IMR-90 (cell line): ENCODE measurements at regions not wholly inside any gene's neighbourhood (a gene's known extent, or its start where the extent isn't known, plus 50 kb on each side); places are given as distances from the start of the nearest gene placed in this dataset.

Experiments
- ATAC-seq: fragments of 200-7000 bp; cut with Tn5 transposase; 2 replicates; pipeline ENCODE4 v1.9.1; 2020; ENCODE audit warnings: low read depth, mild to moderate bottlenecking, moderate library complexity
- BruUV-seq: library from RNA; stranded (reverse); fragments of 400-500 nt; replicated peaks from 2 replicates; lab custom pipeline; 2021; lab: Mats Ljungman, UMichigan
- CTCF ChIA-PET: fragments of 300-600 bp; formaldehyde crosslinking; extraction: SDS; loops from one replicate; lab custom pipeline; 2021; ENCODE audit warnings: antibody characterized with exemption; lab: Yijun Ruan, JAX
- POLR2A ChIA-PET: fragments of 300-600 bp; sonication (Branson Sonifier 250); formaldehyde crosslinking; loops from one replicate; lab custom pipeline; 2022; ENCODE audit warnings: antibody characterized with exemption; ENCODE audit not compliant: unreplicated experiment; lab: Charles Lee
- DNase-seq: peaks from one replicate; pipeline ENCODE4 v3.0.0; 2013
- H2AFZ ChIP-seq: replicated peaks from 2 replicates; pipeline ENCODE3; 2013; ENCODE audit warnings: low read length, mild to moderate bottlenecking; ENCODE audit not compliant: poor library complexity
- H2AK5ac ChIP-seq: 2 replicates; pipeline ENCODE4 v1.6.1; 2013; ENCODE audit warnings: low read depth, low read length, inconsistent platforms
- H2AK9ac ChIP-seq: replicated peaks from 2 replicates; pipeline ENCODE3; 2013; ENCODE audit warnings: mild to moderate bottlenecking, low read depth, low read length, moderate library complexity; ENCODE audit not compliant: poor library complexity
- H2BK120ac ChIP-seq: 2 replicates; pipeline ENCODE4 v1.6.1; 2013; ENCODE audit warnings: low read depth, low read length, inconsistent platforms
- H2BK15ac ChIP-seq: 3 replicates; pipeline ENCODE4 v1.6.1; 2013; ENCODE audit warnings: low read depth, low read length, inconsistent platforms
- H2BK20ac ChIP-seq: 2 replicates; pipeline ENCODE4 v1.6.1; 2013; ENCODE audit warnings: low read depth, mild to moderate bottlenecking, inconsistent platforms, low read length, moderate library complexity
- H2BK5ac ChIP-seq: 2 replicates; pipeline ENCODE4 v1.6.1; 2013; ENCODE audit warnings: mild to moderate bottlenecking, low read depth, low read length, inconsistent platforms; ENCODE audit not compliant: poor library complexity, severe bottlenecking
- H3K14ac ChIP-seq: replicated peaks from 2 replicates; pipeline ENCODE4 v1.6.1; 2013; ENCODE audit warnings: low read depth, low read length, inconsistent platforms
- H3K18ac ChIP-seq: 2 replicates; pipeline ENCODE4 v1.6.1; 2013; ENCODE audit warnings: low read depth, low read length, control low read depth
- H3K23ac ChIP-seq: 2 replicates; pipeline ENCODE4 v1.6.1; 2013; ENCODE audit warnings: low read depth, low read length, inconsistent platforms
- H3K27ac ChIP-seq: 2 replicates; pipeline ENCODE4 v1.5.1; 2013; ENCODE audit warnings: mild to moderate bottlenecking, control low read depth, low read length; ENCODE audit not compliant: insufficient read depth
- H3K27me3 ChIP-seq: 2 replicates; pipeline ENCODE4 v1.6.1; 2013; ENCODE audit warnings: low read length; ENCODE audit not compliant: control insufficient read depth, insufficient read depth
- H3K36me3 ChIP-seq: 2 replicates; pipeline ENCODE4 v1.6.1; 2013; ENCODE audit warnings: low read length, mixed read lengths; ENCODE audit not compliant: control insufficient read depth, insufficient read depth
- H3K4ac ChIP-seq: 2 replicates; pipeline ENCODE4 v1.6.1; 2013; ENCODE audit warnings: low read depth, low read length, inconsistent platforms
- H3K4me1 ChIP-seq: 2 replicates; pipeline ENCODE4 v1.6.1; 2013; ENCODE audit warnings: low read length, mixed read lengths; ENCODE audit not compliant: control insufficient read depth, insufficient read depth
- H3K4me2 ChIP-seq: 2 replicates; pipeline ENCODE4 v1.6.1; 2013; ENCODE audit warnings: low read depth, mild to moderate bottlenecking, control low read depth, low read length, moderate library complexity
- H3K4me3 ChIP-seq: 2 replicates; pipeline ENCODE4 v1.5.1; 2013; ENCODE audit warnings: low read depth, mild to moderate bottlenecking, control low read depth, low read length, moderate library complexity; ENCODE audit not compliant: insufficient read depth
- H3K56ac ChIP-seq: 2 replicates; pipeline ENCODE4 v1.6.1; 2013; ENCODE audit warnings: low read length, inconsistent platforms; ENCODE audit not compliant: insufficient read depth; ENCODE audit errors: extremely low read depth
- H3K79me1 ChIP-seq, 2 experiments: 2 replicates each; pipeline ENCODE4 v1.6.1; 2013; ENCODE audit warnings: low read length in 2 of 2, inconsistent platforms in 1 of 2, low read depth in 1 of 2
- H3K9ac ChIP-seq: 2 replicates; pipeline ENCODE4 v1.6.1; 2013; ENCODE audit warnings: low read depth, low read length, control low read depth
- H3K9me1 ChIP-seq: 2 replicates; pipeline ENCODE4 v1.6.1; 2013; ENCODE audit warnings: low read length, inconsistent platforms; ENCODE audit not compliant: insufficient read depth
- H3K9me3 ChIP-seq: 2 replicates; pipeline ENCODE4 v1.6.1; 2013; ENCODE audit warnings: low read length; ENCODE audit not compliant: control insufficient read depth, insufficient read depth
- H4K20me1 ChIP-seq: 2 replicates; pipeline ENCODE4 v1.6.1; 2013; ENCODE audit warnings: low read length, inconsistent platforms; ENCODE audit not compliant: insufficient read depth
- H4K5ac ChIP-seq: 2 replicates; pipeline ENCODE4 v1.6.1; 2013; ENCODE audit warnings: mild to moderate bottlenecking, low read depth, low read length, control low read depth
- H4K8ac ChIP-seq, 2 experiments: 2 replicates each; pipeline ENCODE4 v1.6.1; 2013; ENCODE audit warnings: low read depth in 2 of 2, low read length in 2 of 2, control low read depth in 1 of 2, inconsistent platforms in 1 of 2
- H4K91ac ChIP-seq: 2 replicates; pipeline ENCODE4 v1.6.1; 2013; ENCODE audit warnings: low read depth, low read length, inconsistent platforms; ENCODE audit not compliant: insufficient read depth
- BHLHE40 ChIP-seq: fragments of 150-350 bp; IDR thresholded peaks from 2 replicates; pipeline ENCODE4 v1.6.1; 2016; ENCODE audit warnings: mild to moderate bottlenecking, low read depth, low read length
- CEBPB ChIP-seq: IDR thresholded peaks from 2 replicates; pipeline ENCODE4 v1.6.1; 2012; ENCODE audit warnings: low read depth, low read length, improper control_type of control experiment
- FOS ChIP-seq: fragments of 150-350 bp; IDR thresholded peaks from 2 replicates; pipeline ENCODE4 v1.6.1; 2016; ENCODE audit warnings: low read depth, low read length
- MXI1 ChIP-seq: IDR thresholded peaks from 2 replicates; pipeline ENCODE4 v1.6.1; 2012; ENCODE audit warnings: low read depth, mild to moderate bottlenecking, low read length, moderate library complexity, borderline replicate concordance
- RAD21 ChIP-seq: IDR thresholded peaks from 2 replicates; pipeline ENCODE4 v1.6.1; 2012; ENCODE audit warnings: low read length, improper control_type of control experiment
- USF2 ChIP-seq: fragments of 150-350 bp; IDR thresholded peaks from 2 replicates; pipeline ENCODE4 v1.6.1; 2017; ENCODE audit warnings: mild to moderate bottlenecking, antibody characterized with exemption, low read length, low read depth
- WGBS, 2 experiments: methylation state at CpG; one replicate each; pipeline versions ENCODE4 v1.1.5 to v1.1.7; 2013; ENCODE audit warnings: missing lambda C conversion rate in 2 of 2; ENCODE audit not compliant: insufficient read length in 1 of 2; ENCODE audit errors: extremely low coverage in 2 of 2; 5-methylcytosine and 5-hydroxymethylcytosine counted together
- dilution Hi-C: fragments of 300-500 bp; cut with HindIII; formaldehyde crosslinking; loops from one replicate; pipeline ENCODE4 v1.14.3; 2018; ENCODE audit warnings: low sequenced_read_pairs; ENCODE audit not compliant: unreplicated experiment
- in situ Hi-C: fragments of 300-500 bp; cut with MboI; formaldehyde crosslinking; loops from 3 replicates; pipeline ENCODE4 v1.14.3; 2019; ENCODE audit warnings: low sequenced_read_pairs, inconsistent platforms, mixed read lengths
- intact Hi-C: fragments of 100-400 bp; cut with micrococcal nuclease; formaldehyde crosslinking; loops from 2 replicates; pipeline ENCODE4 v1.10.0; 2022

- intact Hi-C loops, result loop anchor here (2.0 kb wide), 1 partner anchor 14 kb away; no protein-coding TSS in a partner anchor
- POLR2A ChIA-PET, result interaction anchor here (0.6 kb wide), 1 partner anchor 336 kb away, joined by 5 read pairs; the partner anchor contains the start of gene DAB2
Measured at GRCh38 chr5:39760385-39761198, 335.8 kb upstream of the DAB2 start.

More at GRCh38 chr5:39760385-39761198, 335.8 kb upstream of the DAB2 start:
- ATAC-seq (peak; percentile 84), DNase-seq (peak; percentile 94)
- Histone ChIP-seq H3K4ac (peak overlapping the region; percentile 64), H4K8ac (peak overlapping the region in 1 of 2 experiments; percentile 84; a peak in 2 of 4 replicates), H3K9ac (0 out of 2 replicates have a peak overlapping the region, but pooled peaks have one; percentile 30), H3K4me2 (peak overlapping the region; percentile 71), H3K36me3 (no peaks in the 10 kb centered on the region), H3K79me1 (no peaks in the 10 kb centered on the region), H3K9me1 (peaks cover 6% of the 10 kb centered on the region; the same call in 1 of the 2 replicates), H2BK5ac (peak overlapping the region; percentile 95), H3K18ac (peak overlapping the region; percentile 98), H3K14ac (peak overlapping the region; percentile 47), H3K27me3 (no peaks in the 10 kb centered on the region), H4K20me1 (no peaks in the 10 kb centered on the region), H2AK9ac (no peak overlapping the region), H4K5ac (peak overlapping the region; percentile 38), H3K56ac (peak overlapping the region; percentile 64; the same call in 1 of the 2 replicates), H3K27ac (peak overlapping the region; percentile 80; the same call in 1 of the 2 replicates), H4K91ac (peak overlapping the region; percentile 51; the same call in 1 of the 2 replicates), H2BK20ac (peak overlapping the region; percentile 69), H2BK15ac (peak overlapping the region; percentile 51; the same call in 1 of the 3 replicates), H3K9me3 (no peaks in the 10 kb centered on the region), H3K4me3 (no peak overlapping the region), H2AFZ (peak overlapping the region; percentile 36), H2AK5ac (no peak overlapping the region), H3K4me1 (peaks cover 3% of the 10 kb centered on the region; the same call in 1 of the 2 replicates), H2BK120ac (peak overlapping the region; percentile 79), H3K23ac (peak overlapping the region; percentile 39; the same call in 1 of the 2 replicates)
- no TSS peak for BruUV-seq
- dilution Hi-C loops (no loop called here), in situ Hi-C loops (loop anchor here (25.0 kb wide), 1 partner anchor 373 kb away; no protein-coding TSS in a partner anchor)
- no CpG with 5 or more reads among the region's 5 CpGs for WGBS, 2 experiments
- TF ChIP-seq CEBPB (peak; percentile 96), RAD21 (no peak), MXI1 (no peak), FOS (peak; percentile 50; the same call in 1 of the 2 replicates), BHLHE40 (peak; percentile 87), USF2 (no peak)
- CTCF ChIA-PET, result interaction anchor here (0.6 kb wide), 2 partner anchors 36 to 1481 kb away, joined by 3 to 5 read pairs; no protein-coding TSS in a partner anchor
